Aorta (tissue), 5 donors: ENCODE measurements at regions not wholly inside any gene's neighbourhood (a gene's known extent, or its start where the extent isn't known, plus 50 kb on each side); places are given as distances from the start of the nearest gene placed in this dataset.

Source experiments
- ATAC-seq: fragments of 200-7000 bp; cut with Tn5 transposase; one replicate; pipeline ENCODE4 v1.9.1; 2022; ENCODE audit warnings: moderate library complexity; ENCODE audit not compliant: low FRiP score
- DNase-seq, 2 donors: peaks; one replicate each; pipeline ENCODE4 v3.0.0-alpha.2; 2020
- H3K27ac ChIP-seq, 2 donors: one replicate each; pipeline ENCODE4 v1.5.1; 2013; ENCODE audit warnings: low read length in 2 of 2, mild to moderate bottlenecking in 2 of 2, moderate library complexity in 2 of 2, control low read depth in 1 of 2, inconsistent platforms in 1 of 2, low read depth in 1 of 2
- H3K27me3 ChIP-seq, 2 donors: one replicate each; pipeline ENCODE4 v1.6.1; 2013; ENCODE audit warnings: control low read depth in 1 of 2, low read length in 1 of 2, mild to moderate bottlenecking in 1 of 2, moderate library complexity in 1 of 2; ENCODE audit not compliant: insufficient read depth in 2 of 2, control insufficient read depth in 1 of 2
- H3K36me3 ChIP-seq, 2 donors: one replicate each; pipeline ENCODE4 v1.6.1; 2013; ENCODE audit warnings: control low read depth in 1 of 2, low read length in 1 of 2, mild to moderate bottlenecking in 1 of 2; ENCODE audit not compliant: insufficient read depth in 2 of 2, control insufficient read depth in 1 of 2
- H3K4me1 ChIP-seq, 2 donors: one replicate each; pipeline ENCODE4 v1.6.1; 2013; ENCODE audit warnings: low read length in 2 of 2, control low read depth in 1 of 2, mild to moderate bottlenecking in 1 of 2, moderate library complexity in 1 of 2; ENCODE audit not compliant: insufficient read depth in 2 of 2, control insufficient read depth in 1 of 2
- H3K4me3 ChIP-seq, 2 donors: one replicate each; pipeline ENCODE4 v1.5.1; 2013; ENCODE audit warnings: low read length in 2 of 2, control low read depth in 1 of 2, mild to moderate bottlenecking in 1 of 2
- H3K9me3 ChIP-seq: one replicate; pipeline ENCODE4 v1.6.1; 2013; ENCODE audit warnings: mild to moderate bottlenecking, low read length; ENCODE audit not compliant: control insufficient read depth
- WGBS, 2 donors: extraction: QIAGEN DNeasy Blood & Tissue Kit; methylation state at CpG; one replicate each; pipeline ENCODE4 v1.1.7; 2013; 5-methylcytosine and 5-hydroxymethylcytosine counted together
- intact Hi-C, 2 donors: fragments of 100-400 bp; cut with DNase I; formaldehyde crosslinking; loops; one replicate each; pipeline versions ENCODE4 v1.14.2 to v1.15.0; 2022
- donor health status: healthy with polysubstance abuse.
- donor health status: Bipolar disorder and iron deficiency.
- donor health status: DM: no; HTN: no; CAD: no.
- donor health status: DM: no; HTN: no; CAD: no.
- donor health status: DM: yes; HTN: yes; CAD: no.

DNA sequence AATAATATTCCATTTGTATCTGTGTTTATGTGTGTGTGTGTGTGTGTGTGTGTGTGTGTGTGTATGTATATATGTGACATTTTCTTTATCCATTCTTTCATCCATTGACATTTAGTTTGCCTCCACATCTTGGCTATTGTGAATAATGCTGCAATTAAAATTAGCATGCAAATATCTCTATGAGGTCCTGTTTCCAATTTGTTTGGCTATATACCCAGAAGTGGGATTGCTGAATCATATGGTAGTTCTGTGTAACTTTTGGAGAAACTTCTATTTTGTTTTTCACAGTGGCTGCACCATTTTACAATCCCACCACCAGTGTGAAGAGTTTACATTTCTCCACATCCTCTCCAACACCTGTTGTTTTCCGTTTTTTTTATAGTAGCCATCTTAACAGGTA, 53.1 kb downstream of the CH25H start:
- Histone ChIP-seq H3K4me1 (no peaks in the 10 kb centered on the region), H3K9me3 (no peaks in the 10 kb centered on the region), H3K4me3 (no peak overlapping the region), H3K27ac (no peak overlapping the region), H3K27me3 (no peaks in the 10 kb centered on the region), H3K36me3 (no peaks in the 10 kb centered on the region)
- WGBS, 2 donors, result 68 to 86% methylated on average over 1 of the region's 1 CpG
- intact Hi-C loops, result no loop called here
- ATAC-seq, result no peak
- no peak for DNase-seq

DNA sequence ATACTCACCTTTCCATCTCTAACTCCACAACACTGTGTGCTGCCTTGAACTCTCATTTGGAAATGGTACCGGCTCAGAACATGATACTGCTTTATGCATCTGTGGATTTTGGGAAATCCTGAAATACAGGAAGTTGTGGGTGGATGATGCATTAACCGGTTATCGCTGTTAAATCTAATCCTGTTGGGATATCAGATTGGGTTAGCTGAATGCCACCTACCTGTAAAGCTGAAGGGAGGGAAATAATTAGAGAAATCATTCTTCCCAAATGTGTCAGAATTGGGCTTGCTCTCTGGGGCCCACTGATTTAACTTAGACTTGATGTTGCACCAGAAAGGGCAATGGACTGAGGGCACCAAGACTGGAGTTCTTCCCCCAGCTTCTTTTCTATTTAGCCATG, 54.0 kb downstream of the CH25H start:
- ATAC-seq (no peak), DNase-seq (no peak)
- Histone ChIP-seq H3K9me3 (no peaks in the 10 kb centered on the region), H3K27me3 (no peaks in the 10 kb centered on the region), H3K4me1 (no peaks in the 10 kb centered on the region), H3K4me3 (no peak overlapping the region), H3K36me3 (no peaks in the 10 kb centered on the region), H3K27ac (no peak overlapping the region)
- 70 to 87% methylated on average over 3 of the region's 3 CpGs for WGBS, 2 donors
- intact Hi-C loops, result no loop called here

DNA sequence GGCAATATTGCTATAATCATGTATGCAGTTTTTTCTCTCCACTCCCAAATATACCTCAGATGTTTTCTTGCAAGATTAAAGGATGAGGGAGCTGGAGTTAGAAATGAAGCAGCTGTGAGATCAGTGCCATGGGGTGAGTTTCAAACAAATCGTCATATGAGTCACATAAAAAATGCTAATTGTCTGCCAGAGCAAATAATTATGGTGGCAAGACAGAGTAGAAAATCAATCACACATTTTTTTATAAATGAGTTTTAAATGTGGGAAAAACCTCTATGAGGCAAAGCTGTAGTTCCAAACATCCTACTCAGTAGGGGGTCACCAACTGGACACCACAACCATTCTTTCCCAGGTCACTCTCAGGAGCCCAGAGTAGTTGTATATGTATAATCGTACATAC, 55.3 kb downstream of the CH25H start:
- H3K4me1 ChIP-seq, result no peaks in the 10 kb centered on the region
- intact Hi-C loops, result no loop called here
- DNase-seq, result no peak
- H3K27me3 ChIP-seq, result no peaks in the 10 kb centered on the region
- H3K4me3 ChIP-seq, result no peak overlapping the region
- H3K27ac ChIP-seq, result no peak overlapping the region
- H3K9me3 ChIP-seq, result no peaks in the 10 kb centered on the region
- ATAC-seq, result no peak
- 44 to 48% methylated on average over 2 of the region's 2 CpGs for WGBS, 2 donors
- no peaks in the 10 kb centered on the region for H3K36me3 ChIP-seq

DNA sequence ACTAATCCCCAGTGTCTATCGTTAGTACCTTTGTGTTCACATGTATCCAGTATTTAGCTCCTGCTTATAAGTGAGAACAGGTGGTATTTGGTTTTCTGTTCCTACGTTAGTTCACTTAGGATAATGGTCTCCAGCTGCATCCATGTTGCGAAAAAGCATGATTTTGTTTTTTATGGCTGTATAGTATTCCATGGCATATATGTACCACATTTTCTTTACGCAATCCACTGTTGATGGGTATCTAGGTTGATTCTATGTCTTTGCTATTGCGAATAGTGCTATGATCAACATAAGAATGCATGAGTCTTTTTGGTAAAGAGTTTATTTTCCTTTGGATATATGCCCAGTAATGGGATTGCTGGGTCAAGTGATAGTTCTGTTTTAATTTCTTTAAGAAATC, 59.1 kb downstream of the CH25H start:
- ATAC-seq (no peak), DNase-seq (no peak)
- H3K27me3 ChIP-seq, result no peaks in the 10 kb centered on the region
- no peaks in the 10 kb centered on the region for H3K9me3 ChIP-seq
- H3K27ac ChIP-seq, result no peak overlapping the region
- no peak overlapping the region for H3K4me3 ChIP-seq
- no peaks in the 10 kb centered on the region for H3K4me1 ChIP-seq
- 89 to 90% methylated on average over 5 of the region's 5 CpGs for WGBS, 2 donors
- H3K36me3 ChIP-seq, result no peaks in the 10 kb centered on the region
- intact Hi-C loops, result no loop called here

DNA sequence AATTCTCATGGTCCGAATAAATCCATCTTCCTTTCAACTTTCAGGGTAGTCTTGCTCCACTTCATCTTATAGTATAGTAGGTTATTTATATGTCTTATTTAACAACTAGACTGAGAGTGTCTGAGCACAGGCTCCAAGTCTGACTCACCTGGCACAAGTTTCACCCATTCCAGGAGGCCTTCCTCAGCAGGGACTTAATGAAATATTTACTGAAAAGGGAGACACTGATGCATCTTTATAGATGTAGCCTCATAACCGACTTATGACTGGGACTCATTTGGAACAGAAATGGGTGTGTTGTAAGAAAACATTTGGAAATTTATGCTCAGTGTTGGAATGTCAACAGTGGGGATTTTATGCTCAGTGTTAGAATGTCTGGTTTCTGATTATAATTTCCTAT, 59.9 kb downstream of the CH25H start:
- Histone ChIP-seq H3K9me3 (no peaks in the 10 kb centered on the region), H3K27ac (no peak overlapping the region), H3K4me3 (no peak overlapping the region), H3K4me1 (no peaks in the 10 kb centered on the region), H3K27me3 (no peaks in the 10 kb centered on the region), H3K36me3 (no peaks in the 10 kb centered on the region)
- ATAC-seq (no peak), DNase-seq (no peak)
- 80 to 83% methylated on average over 2 of the region's 2 CpGs for WGBS, 2 donors
- intact Hi-C loops, result no loop called here

DNA sequence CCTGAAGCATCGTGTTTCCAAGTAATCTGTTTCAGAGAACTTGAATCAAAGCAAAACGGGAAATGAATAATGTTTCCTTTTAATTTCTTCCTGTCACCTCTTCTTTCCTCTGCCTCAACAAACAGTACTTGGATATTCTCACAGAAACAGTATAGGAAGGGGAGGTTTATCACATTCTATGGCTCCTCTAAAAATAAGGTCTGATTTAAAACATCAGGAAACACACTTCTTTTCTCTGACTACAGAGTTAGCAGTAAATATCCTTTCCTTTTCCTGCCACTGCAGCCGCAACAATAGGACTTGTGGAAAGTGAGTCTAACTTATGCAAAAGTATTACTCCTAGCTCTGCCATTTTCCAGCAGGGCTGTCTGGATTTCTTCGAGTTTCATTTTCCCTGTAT, 62.3 kb downstream of the CH25H start:
- no peaks in the 10 kb centered on the region for H3K9me3 ChIP-seq
- DNase-seq (no peak), ATAC-seq (no peak)
- H3K36me3 ChIP-seq, result no peaks in the 10 kb centered on the region
- no peak overlapping the region for H3K4me3 ChIP-seq
- no peaks in the 10 kb centered on the region for H3K4me1 ChIP-seq
- 68 to 77% methylated on average over 4 of the region's 4 CpGs for WGBS, 2 donors
- H3K27me3 ChIP-seq, result no peaks in the 10 kb centered on the region
- H3K27ac ChIP-seq, result no peak overlapping the region
- intact Hi-C loops, result no loop called here

DNA sequence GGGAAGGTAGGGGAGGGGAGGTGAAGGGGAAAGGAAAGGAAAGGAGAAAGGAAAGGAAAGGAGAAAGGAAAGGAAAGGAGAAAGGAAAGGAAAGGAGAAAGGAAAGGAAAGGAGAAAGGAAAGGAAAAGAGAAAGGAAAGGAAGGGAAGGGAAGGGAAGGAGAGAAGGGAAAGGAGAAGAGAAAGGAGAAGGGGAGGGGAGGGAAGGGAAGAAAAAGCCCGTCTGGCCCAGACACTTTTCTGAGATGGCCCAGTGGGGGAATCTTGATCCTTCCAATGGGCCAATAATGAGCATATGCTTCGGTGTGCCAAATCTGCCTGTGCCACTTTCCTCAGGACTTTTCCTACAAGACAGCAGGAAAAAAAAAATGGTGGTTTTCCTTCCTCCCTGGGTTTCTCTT, 64.5 kb downstream of the CH25H start:
- DNase-seq (no peak), ATAC-seq (no peak)
- intact Hi-C loops, result no loop called here
- Histone ChIP-seq H3K27me3 (no peaks in the 10 kb centered on the region), H3K36me3 (no peaks in the 10 kb centered on the region), H3K4me1 (no peaks in the 10 kb centered on the region), H3K27ac (no peak overlapping the region), H3K9me3 (no peaks in the 10 kb centered on the region), H3K4me3 (no peak overlapping the region)
- 68 to 70% methylated on average over 2 of the region's 2 CpGs for WGBS, 2 donors

DNA sequence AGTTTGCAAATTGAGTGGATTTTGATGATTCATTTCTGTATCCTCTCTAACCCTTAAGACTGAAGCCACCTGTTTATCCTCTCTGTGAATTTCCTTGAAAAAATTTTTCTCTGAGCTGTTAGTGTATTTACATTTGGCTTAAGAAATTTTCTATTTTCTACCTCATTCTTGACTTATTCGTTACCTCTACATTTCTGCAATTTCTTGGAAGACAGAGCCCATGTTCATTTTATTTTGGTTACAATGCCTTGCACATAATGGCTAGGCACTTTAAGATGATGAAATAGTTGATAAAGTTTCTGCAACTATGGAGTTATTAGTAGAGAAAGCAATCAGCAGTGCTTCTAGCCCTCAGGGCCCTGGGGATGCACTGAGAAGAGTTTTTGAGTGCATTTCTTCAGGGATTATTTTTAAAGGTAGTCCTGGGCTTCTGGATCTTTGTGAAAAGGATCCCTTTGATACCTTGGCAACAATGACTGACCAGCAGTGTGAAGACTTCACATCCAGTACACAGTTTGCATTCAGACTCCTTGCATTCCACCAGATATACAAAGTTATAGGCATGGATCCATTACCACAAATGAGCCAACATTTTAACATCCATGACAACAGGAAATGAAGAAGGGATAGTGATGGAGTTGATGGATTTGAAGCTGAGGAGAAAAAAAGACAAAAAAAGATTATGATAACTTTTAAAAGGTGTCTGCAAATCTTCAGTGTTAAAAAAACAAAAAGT, 68.2 kb downstream of the CH25H start:
- no peak overlapping the region for H3K4me3 ChIP-seq
- ATAC-seq (no peak), DNase-seq (no peak)
- intact Hi-C loops, result no loop called here
- H3K9me3 ChIP-seq, result no peaks in the 10 kb centered on the region
- no peak overlapping the region for H3K27ac ChIP-seq
- no peaks in the 10 kb centered on the region for H3K27me3 ChIP-seq
- no peaks in the 10 kb centered on the region for H3K4me1 ChIP-seq
- 45 to 47% methylated on average over 1 of the region's 1 CpG for WGBS, 2 donors
- no peaks in the 10 kb centered on the region for H3K36me3 ChIP-seq

DNA sequence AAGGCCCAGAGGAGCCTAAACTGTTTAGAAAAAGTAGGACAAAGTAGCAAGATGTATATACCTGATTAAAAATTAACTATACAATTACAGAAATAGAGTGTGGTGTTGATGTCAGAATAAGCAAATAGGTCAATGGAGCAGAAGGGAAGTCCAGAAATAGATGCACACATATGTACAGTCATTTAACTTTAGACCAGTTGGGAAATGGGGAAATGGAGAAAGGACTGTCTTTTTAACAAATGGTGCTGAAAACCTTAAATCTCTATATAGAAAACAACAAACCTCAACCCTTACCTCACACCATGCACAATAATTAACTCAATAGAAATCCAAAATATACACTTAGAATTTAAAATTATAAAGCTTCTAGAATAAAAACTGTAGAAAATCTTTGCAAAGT, 72.2 kb downstream of the CH25H start:
- intact Hi-C loops, result no loop called here
- no peak for ATAC-seq

More for the DNA sequence above, 72.2 kb downstream of the CH25H start:
- Histone ChIP-seq H3K27me3 (no peaks in the 10 kb centered on the region), H3K9me3 (no peaks in the 10 kb centered on the region), H3K27ac (no peak overlapping the region), H3K4me3 (no peak overlapping the region), H3K4me1 (no peaks in the 10 kb centered on the region), H3K36me3 (no peaks in the 10 kb centered on the region)
- DNase-seq, result no peak
